CD4-positive, alpha-beta memory T cell (primary cell): ENCODE measurements at regions not wholly inside any gene's neighbourhood (a gene's known extent, or its start where the extent isn't known, plus 50 kb on each side); places are given as distances from the start of the nearest gene placed in this dataset.
A peak's percentile ranks its signal among the peaks of the same experiment; 100 is the strongest.

Experiments
- CTCF ChIA-PET: fragments of 350-600 bp; sonication (Branson Sonifier 250); formaldehyde crosslinking; loops from one replicate; lab custom pipeline; 2021; ENCODE audit warnings: inconsistent platforms; ENCODE audit not compliant: partially characterized antibody; lab: Charles Lee
- POLR2A ChIA-PET: fragments of 350-600 bp; sonication (Branson Sonifier 250); formaldehyde crosslinking; loops from one replicate; lab custom pipeline; 2021; ENCODE audit not compliant: partially characterized antibody; lab: Charles Lee
- DNase-seq, 5 donors: peaks; one replicate each; pipeline versions ENCODE4 v3.0.0 to v3.0.0-alpha.2; 2020 to 2022; ENCODE audit warnings: mixed read lengths in 1 of 5
- H3K27ac ChIP-seq: one replicate; pipeline ENCODE4 v1.7.0; 2013; ENCODE audit warnings: low read depth, low read length
- H3K27me3 ChIP-seq: 2 replicates; pipeline ENCODE4 v1.7.0; 2013; ENCODE audit warnings: mild to moderate bottlenecking, low read length, moderate library complexity; ENCODE audit not compliant: insufficient read depth
- H3K36me3 ChIP-seq: 2 replicates; pipeline ENCODE4 v1.7.0; 2013; ENCODE audit warnings: mild to moderate bottlenecking, low read length, moderate library complexity; ENCODE audit not compliant: insufficient read depth
- H3K4me1 ChIP-seq: 2 replicates; pipeline ENCODE4 v1.7.0; 2013; ENCODE audit warnings: mild to moderate bottlenecking, low read length, moderate library complexity; ENCODE audit not compliant: insufficient read depth
- H3K4me3 ChIP-seq, 2 donors: one replicate each; pipeline ENCODE4 v1.7.0; 2013; ENCODE audit warnings: low read length in 2 of 2, mild to moderate bottlenecking in 1 of 2
- H3K9me3 ChIP-seq, 2 donors: one replicate each; pipeline ENCODE4 v1.7.0; 2013; ENCODE audit warnings: low read length in 2 of 2, control low read depth in 1 of 2; ENCODE audit not compliant: control insufficient read depth in 1 of 2
- H3K27ac Mint-ChIP-seq, 7 donors: one replicate each; pipeline ENCODE4 v1.8.0; 2020 to 2021; ENCODE audit warnings: mixed read lengths in 7 of 7, mild to moderate bottlenecking in 6 of 7, inconsistent platforms in 3 of 7, moderate library complexity in 3 of 7
- H3K27me3 Mint-ChIP-seq, 2 donors: one replicate each; pipeline ENCODE4 v1.8.0; 2020 to 2021; ENCODE audit warnings: mixed read lengths in 2 of 2
- H3K36me3 Mint-ChIP-seq, 2 donors: one replicate each; pipeline ENCODE4 v1.8.0; 2020 to 2021; ENCODE audit warnings: mixed read lengths in 2 of 2, inconsistent platforms in 1 of 2, mild to moderate bottlenecking in 1 of 2
- H3K4me1 Mint-ChIP-seq, 4 donors: one replicate each; pipeline ENCODE4 v1.8.0; 2020 to 2021; ENCODE audit warnings: mixed read lengths in 4 of 4, mild to moderate bottlenecking in 1 of 4
- H3K4me3 Mint-ChIP-seq, 8 donors: one replicate each; pipeline ENCODE4 v1.8.0; 2020 to 2021; ENCODE audit warnings: mixed read lengths in 8 of 8, mild to moderate bottlenecking in 7 of 8, moderate library complexity in 6 of 8, inconsistent platforms in 3 of 8
- H3K9me3 Mint-ChIP-seq, 8 donors: one replicate each; pipeline ENCODE4 v1.8.0; 2020 to 2021; ENCODE audit warnings: mixed read lengths in 8 of 8, mild to moderate bottlenecking in 5 of 8, inconsistent platforms in 3 of 8, moderate library complexity in 1 of 8
- intact Hi-C: fragments of 100-400 bp; cut with micrococcal nuclease; formaldehyde crosslinking; loops from one replicate; pipeline ENCODE4 v1.15.1; 2023

- intact Hi-C loops: no loop called here
- H3K27me3 Mint-ChIP-seq: peaks cover 6 to 21% of the 10 kb centered on the region in 2 donors
- peak overlapping the region in 1 of 2 donors; percentile 38 for H3K4me3 ChIP-seq
These were observed 139.7 kb downstream of the SEC14L1 start for GRCh38 chr17:77280304-77281121.

GRCh38 chr17:77281122-77281903, 140.5 kb downstream of the SEC14L1 start:
- intact Hi-C loops: no loop called here
- Histone ChIP-seq H3K27ac (no peak overlapping the region), H3K4me1 (peaks cover 19% of the 10 kb centered on the region), H3K27me3 (peaks cover 4% of the 10 kb centered on the region), H3K9me3 (no peaks in the 10 kb centered on the region), H3K4me3 (peak overlapping the region in 1 of 2 donors; percentile 51), H3K36me3 (no peaks in the 10 kb centered on the region)
- H3K27me3 Mint-ChIP-seq: peaks cover 6 to 18% of the 10 kb centered on the region in 2 donors
- H3K9me3 Mint-ChIP-seq: peaks cover 0 to 16% (median 0%) of the 10 kb centered on the region in 8 donors
- DNase-seq: peak in 4 of 5 donors; percentile 69 to 78 (median 71)
- peak overlapping the region in 3 of 7 donors; percentile 92 to 98 (median 94) for H3K27ac Mint-ChIP-seq
- POLR2A ChIA-PET: no interaction called here
- CTCF ChIA-PET: no interaction called here
- peak overlapping the region; percentile 66 to 82 (median 76) for H3K4me3 Mint-ChIP-seq
- peaks cover 0 to 10% of the 10 kb centered on the region in 2 donors for H3K36me3 Mint-ChIP-seq
- peaks cover 8 to 18% (median 14%) of the 10 kb centered on the region in 4 donors for H3K4me1 Mint-ChIP-seq

More at GRCh38 chr17:77280304-77281121, 139.7 kb downstream of the SEC14L1 start:
- peaks cover 13% of the 10 kb centered on the region for H3K4me1 ChIP-seq
- peak overlapping the region in 6 of 7 donors; percentile 52 to 96 (median 86) for H3K27ac Mint-ChIP-seq
- H3K9me3 Mint-ChIP-seq: peaks cover 0 to 16% (median 0%) of the 10 kb centered on the region in 8 donors
- H3K4me1 Mint-ChIP-seq: peaks cover 8 to 18% (median 13%) of the 10 kb centered on the region in 4 donors
- DNase-seq: peak in 1 of 5 donors; percentile 56
- peaks cover 0 to 10% of the 10 kb centered on the region in 2 donors for H3K36me3 Mint-ChIP-seq
- no peaks in the 10 kb centered on the region for H3K9me3 ChIP-seq
- no peak overlapping the region for H3K27ac ChIP-seq
- peaks cover 4% of the 10 kb centered on the region for H3K27me3 ChIP-seq
- CTCF ChIA-PET: no interaction called here
- H3K36me3 ChIP-seq: no peaks in the 10 kb centered on the region
- POLR2A ChIA-PET: interaction anchor here (1.0 kb wide), 1 partner anchor 192 kb away, joined by 3 read pairs; no protein-coding TSS in a partner anchor
- H3K4me3 Mint-ChIP-seq: peak overlapping the region; percentile 77 to 90 (median 82)

GRCh38 chr17:77281904-77282367, 141.2 kb downstream of the SEC14L1 start:
- Histone ChIP-seq H3K27ac (no peak overlapping the region), H3K36me3 (no peaks in the 10 kb centered on the region), H3K4me1 (peaks cover 19% of the 10 kb centered on the region), H3K27me3 (peaks cover 4% of the 10 kb centered on the region), H3K4me3 (peak overlapping the region in 1 of 2 donors; percentile 51), H3K9me3 (no peaks in the 10 kb centered on the region)
- POLR2A ChIA-PET: no interaction called here
- intact Hi-C loops: no loop called here
- CTCF ChIA-PET: no interaction called here
- Mint-ChIP-seq H3K27me3 (peaks cover 6 to 18% of the 10 kb centered on the region in 2 donors), H3K36me3 (peaks cover 0 to 10% of the 10 kb centered on the region in 2 donors), H3K27ac (peak overlapping the region in 5 of 7 donors; percentile 61 to 98 (median 92)), H3K4me3 (peak overlapping the region; percentile 66 to 82 (median 76)), H3K4me1 (peaks cover 8 to 18% (median 14%) of the 10 kb centered on the region in 4 donors), H3K9me3 (peaks cover 0 to 16% (median 0%) of the 10 kb centered on the region in 8 donors)
- no peak for DNase-seq

GRCh38 chr17:77282524-77283515, 142.1 kb downstream of the SEC14L1 start:
- Histone ChIP-seq H3K27me3 (peaks cover 4% of the 10 kb centered on the region), H3K27ac (no peak overlapping the region), H3K4me3 (no peak overlapping the region), H3K36me3 (no peaks in the 10 kb centered on the region), H3K4me1 (peaks cover 19% of the 10 kb centered on the region), H3K9me3 (no peaks in the 10 kb centered on the region)
- ChIA-PET POLR2A (no interaction called here), CTCF (no interaction called here)
- intact Hi-C loops: no loop called here
- DNase-seq: no peak
- H3K27ac Mint-ChIP-seq: peak overlapping the region in 3 of 7 donors; percentile 42 to 98 (median 92)
- H3K9me3 Mint-ChIP-seq: peaks cover 0 to 16% (median 0%) of the 10 kb centered on the region in 8 donors
- peaks cover 0 to 10% of the 10 kb centered on the region in 2 donors for H3K36me3 Mint-ChIP-seq
- peaks cover 8 to 18% (median 14%) of the 10 kb centered on the region in 4 donors for H3K4me1 Mint-ChIP-seq
- H3K4me3 Mint-ChIP-seq: peak overlapping the region in 7 of 8 donors; percentile 74 to 82 (median 77)
- H3K27me3 Mint-ChIP-seq: peaks cover 6 to 15% of the 10 kb centered on the region in 2 donors

- no peaks in the 10 kb centered on the region for H3K36me3 ChIP-seq
- no peak for DNase-seq
- no peak overlapping the region for H3K4me3 ChIP-seq
- ChIA-PET CTCF (interaction anchor here (0.6 kb wide), 1 partner anchor 211 kb away, joined by 3 read pairs; no protein-coding TSS in a partner anchor), POLR2A (no interaction called here)
- H3K9me3 ChIP-seq: no peaks in the 10 kb centered on the region
- no peak overlapping the region for H3K4me3 Mint-ChIP-seq
- peak overlapping the region in 1 of 7 donors; percentile 76 for H3K27ac Mint-ChIP-seq
- peaks cover 4% of the 10 kb centered on the region for H3K27me3 ChIP-seq
- H3K4me1 Mint-ChIP-seq: peaks cover 8 to 18% (median 14%) of the 10 kb centered on the region in 4 donors
- peaks cover 19% of the 10 kb centered on the region for H3K4me1 ChIP-seq
- intact Hi-C loops: no loop called here
- H3K36me3 Mint-ChIP-seq: peaks cover 0 to 10% of the 10 kb centered on the region in 2 donors
- peaks cover 6 to 14% of the 10 kb centered on the region in 2 donors for H3K27me3 Mint-ChIP-seq
- no peak overlapping the region for H3K27ac ChIP-seq
- peaks cover 0 to 16% (median 0%) of the 10 kb centered on the region in 8 donors for H3K9me3 Mint-ChIP-seq
These were observed 143.4 kb downstream of the SEC14L1 start for GRCh38 chr17:77284023-77284617.
